ENCODE measurements at regions not wholly inside any gene's neighbourhood (a gene's known extent, or its start where the extent isn't known, plus 50 kb on each side); places are given as distances from the start of the nearest gene placed in this dataset.

- TF ChIP-seq, protein P1, sequence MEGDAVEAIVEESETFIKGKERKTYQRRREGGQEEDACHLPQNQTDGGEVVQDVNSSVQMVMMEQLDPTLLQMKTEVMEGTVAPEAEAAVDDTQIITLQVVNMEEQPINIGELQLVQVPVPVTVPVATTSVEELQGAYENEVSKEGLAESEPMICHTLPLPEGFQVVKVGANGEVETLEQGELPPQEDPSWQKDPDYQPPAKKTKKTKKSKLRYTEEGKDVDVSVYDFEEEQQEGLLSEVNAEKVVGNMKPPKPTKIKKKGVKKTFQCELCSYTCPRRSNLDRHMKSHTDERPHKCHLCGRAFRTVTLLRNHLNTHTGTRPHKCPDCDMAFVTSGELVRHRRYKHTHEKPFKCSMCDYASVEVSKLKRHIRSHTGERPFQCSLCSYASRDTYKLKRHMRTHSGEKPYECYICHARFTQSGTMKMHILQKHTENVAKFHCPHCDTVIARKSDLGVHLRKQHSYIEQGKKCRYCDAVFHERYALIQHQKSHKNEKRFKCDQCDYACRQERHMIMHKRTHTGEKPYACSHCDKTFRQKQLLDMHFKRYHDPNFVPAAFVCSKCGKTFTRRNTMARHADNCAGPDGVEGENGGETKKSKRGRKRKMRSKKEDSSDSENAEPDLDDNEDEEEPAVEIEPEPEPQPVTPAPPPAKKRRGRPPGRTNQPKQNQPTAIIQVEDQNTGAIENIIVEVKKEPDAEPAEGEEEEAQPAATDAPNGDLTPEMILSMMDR (IDR thresholded peaks at IDR 0.05 in 2 of 3, conservative IDR thresholded peaks at IDR 0.05 in 1 of 3; ENCODE audit: borderline replicate concordance in 1 of 3, insufficient read depth in 1 of 3, low read depth in 2 of 3, low read length in 2 of 3): no peak
- TF ChIP-seq YY1 (IDR thresholded peaks at IDR 0.05; ENCODE audit: extremely low read depth, insufficient replicate concordance, low read depth, low read length) (no peak), RAD21 (IDR thresholded peaks at IDR 0.05; ENCODE audit: low read depth) (no peak), EZH2 (IDR thresholded peaks at IDR 0.05) (no peak), EGR1 (IDR thresholded peaks at IDR 0.05; ENCODE audit: low read depth) (no peak), POLR2A (IDR thresholded peaks at IDR 0.05; ENCODE audit: borderline replicate concordance, extremely low read depth, insufficient read depth, insufficient read length) (no peak), ZFX (IDR thresholded peaks at IDR 0.05) (no peak), ZNF274 (IDR thresholded peaks at IDR 0.05; ENCODE audit: low read depth, low read length) (no peak), EZH2phosphoT487 (IDR thresholded peaks at IDR 0.05; ENCODE audit: borderline replicate concordance) (no peak), REST (IDR thresholded peaks at IDR 0.05; ENCODE audit: low read depth) (no peak)
Observed at GRCh38 chr3:193981504-193981903, 154.4 kb upstream of the HES1 start.
